MG63 (cell line): ENCODE measurements at regions not wholly inside any gene's neighbourhood (a gene's known extent, or its start where the extent isn't known, plus 50 kb on each side); places are given as distances from the start of the nearest gene placed in this dataset.
"Not testable (repeated sequence)": the region's sequence is repeated elsewhere in the genome, so short reads cannot be mapped to it uniquely, and the experiment has no call there.

Experiments used
- DNase-seq: peaks from one replicate; pipeline ENCODE4 v3.0.0-alpha.2; 2020
- H3K27me3 ChIP-seq: fragments of 250-450 bp; sonication (Bioruptor Pico); 2 replicates; pipeline ENCODE4 v1.5.1; 2020; ENCODE audit warnings: mild to moderate bottlenecking, moderate library complexity
- H3K36me3 ChIP-seq: fragments of 250-450 bp; sonication (Bioruptor Pico); 2 replicates; pipeline ENCODE4 v1.5.1; 2020; ENCODE audit warnings: mild to moderate bottlenecking, moderate library complexity
- H3K4me3 ChIP-seq: fragments of 250-450 bp; sonication (Bioruptor Pico); 2 replicates; pipeline ENCODE4 v1.5.1; 2020; ENCODE audit warnings: mild to moderate bottlenecking, moderate library complexity
- H3K9me3 ChIP-seq: fragments of 250-450 bp; sonication (Bioruptor Pico); 2 replicates; pipeline ENCODE4 v1.5.1; 2020; ENCODE audit warnings: mild to moderate bottlenecking, moderate library complexity

DNA sequence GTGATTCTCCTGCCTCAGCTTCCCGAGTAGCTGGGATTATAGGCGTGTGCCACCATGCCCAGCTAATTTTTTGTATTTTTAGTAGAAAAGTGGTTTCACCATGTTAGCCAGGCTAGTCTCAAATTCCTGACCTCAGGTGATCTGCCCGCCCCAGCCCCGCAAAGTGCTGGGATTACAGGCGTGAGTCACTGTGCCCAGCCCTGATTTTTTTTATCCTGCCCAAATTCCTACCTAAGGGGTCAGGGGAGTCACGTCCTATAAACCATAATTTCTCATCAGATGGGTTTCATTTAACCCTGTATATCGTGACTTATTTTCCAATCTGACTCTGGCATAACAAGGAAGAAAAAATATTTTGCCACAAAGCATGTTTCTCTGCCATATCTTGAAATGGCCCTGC is 300.7 kb upstream of the MAGEB16 start:
- H3K4me3 ChIP-seq, H3K9me3 ChIP-seq, H3K36me3 ChIP-seq, DNase-seq, H3K27me3 ChIP-seq: not testable (repeated sequence)

DNA sequence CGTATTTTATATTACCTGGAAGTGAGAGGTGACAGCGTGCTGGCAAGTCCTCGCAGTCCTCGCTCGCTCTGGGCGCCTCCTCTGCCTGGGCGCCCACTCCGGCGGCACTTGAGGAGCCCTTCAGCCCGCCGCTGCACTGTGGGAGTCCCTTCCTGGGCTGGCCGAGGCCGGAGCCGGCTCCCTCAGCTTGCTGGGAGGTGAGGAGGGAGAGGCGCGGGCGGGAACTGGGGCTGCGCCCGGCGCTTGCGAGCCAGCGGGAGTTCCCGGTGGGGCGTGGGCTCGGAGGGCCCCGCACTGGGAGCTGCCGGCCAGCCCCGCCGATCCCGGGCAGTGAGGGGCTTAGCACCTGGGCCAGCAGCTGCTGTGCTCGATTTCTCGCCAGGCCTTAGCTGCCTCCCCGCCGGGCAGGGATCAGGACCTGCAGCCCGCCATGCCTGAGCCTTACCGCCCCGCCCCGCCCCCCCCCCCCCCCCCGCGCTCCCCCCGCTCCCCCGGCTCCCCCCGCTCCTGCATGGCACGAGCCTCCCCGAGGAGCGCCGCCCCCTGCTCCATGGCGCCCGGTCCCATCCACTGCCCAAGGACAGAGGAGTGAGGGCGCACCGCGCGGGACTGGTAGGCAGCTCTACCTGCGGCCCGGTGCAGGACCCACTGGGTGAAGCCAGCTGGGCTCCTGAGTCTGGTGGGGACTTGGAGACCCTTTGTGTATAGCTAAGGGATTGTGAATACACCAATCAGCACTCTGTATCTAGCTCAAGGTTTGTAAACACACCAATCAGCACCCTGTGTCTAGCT is 298.9 kb upstream of the MAGEB16 start:
- no peak for DNase-seq
- Histone ChIP-seq H3K9me3 (no peaks in the 10 kb centered on the region), H3K27me3 (no peaks in the 10 kb centered on the region), H3K4me3 (no peak overlapping the region), H3K36me3 (no peaks in the 10 kb centered on the region)

DNA sequence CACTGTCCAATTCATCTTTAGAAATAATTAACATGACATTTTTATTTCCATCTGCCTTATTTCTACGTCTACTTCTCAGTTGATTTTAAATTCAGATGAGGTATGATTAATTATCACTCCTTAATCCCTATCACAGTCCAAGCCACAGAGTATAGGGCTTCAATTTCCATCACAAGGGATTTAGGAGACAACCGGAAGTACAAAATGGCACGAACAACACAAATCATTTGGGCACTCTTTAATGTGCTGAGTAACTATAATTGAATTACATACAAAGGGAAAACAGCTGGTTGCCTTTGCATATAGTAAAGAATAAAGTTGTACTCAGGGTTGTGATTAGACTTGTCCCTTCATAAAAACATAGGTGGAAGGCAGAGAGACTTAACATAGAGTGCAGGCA is 290.4 kb upstream of the MAGEB16 start:
- no peaks in the 10 kb centered on the region for H3K27me3 ChIP-seq
- no peak for DNase-seq
- no peak overlapping the region for H3K4me3 ChIP-seq
- H3K9me3 ChIP-seq, result no peaks in the 10 kb centered on the region
- H3K36me3 ChIP-seq, result no peaks in the 10 kb centered on the region

DNA sequence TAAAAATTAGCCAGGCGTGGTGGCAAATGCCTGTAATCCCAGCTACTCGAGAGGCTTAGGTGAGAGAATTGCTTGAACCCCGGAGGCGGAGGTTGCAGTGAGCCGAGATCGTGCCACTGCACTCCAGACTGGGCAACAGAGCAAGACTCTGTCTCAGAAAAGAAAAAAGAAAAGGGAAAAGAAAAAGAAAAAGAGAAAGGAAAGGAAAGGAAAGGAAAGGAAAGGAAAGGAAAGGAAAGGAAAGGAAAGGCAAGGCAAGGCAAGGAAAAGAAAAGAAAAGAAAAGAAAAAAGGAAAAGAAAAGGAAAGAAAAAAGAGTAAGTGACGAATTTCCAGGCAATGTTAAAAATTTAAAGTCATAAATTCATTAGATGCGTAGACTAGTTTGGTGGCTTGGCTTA is 250.1 kb upstream of the MAGEB16 start:
- not testable (repeated sequence) for DNase-seq, H3K9me3 ChIP-seq, H3K27me3 ChIP-seq, H3K4me3 ChIP-seq, H3K36me3 ChIP-seq

DNA sequence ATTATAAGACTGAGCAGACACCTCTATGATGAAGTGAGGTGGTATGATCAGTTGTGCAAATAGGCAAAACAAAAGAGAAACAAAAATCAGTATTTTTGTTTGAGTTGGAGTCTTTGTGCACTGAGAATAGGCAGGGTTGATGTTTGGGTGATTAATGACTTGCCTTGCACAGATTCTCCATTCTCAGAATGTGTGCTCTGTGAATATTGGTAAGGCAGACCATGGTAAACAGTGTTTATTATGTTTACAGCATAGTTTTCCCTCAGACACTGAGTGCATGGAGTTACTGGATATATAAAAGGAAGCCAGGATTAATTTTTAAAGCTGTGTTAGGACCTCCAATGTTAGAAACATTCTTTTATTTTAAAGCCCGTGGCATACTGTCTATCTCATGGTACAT is 240.2 kb upstream of the MAGEB16 start:
- Histone ChIP-seq H3K36me3 (no peaks in the 10 kb centered on the region), H3K4me3 (no peak overlapping the region), H3K9me3 (no peaks in the 10 kb centered on the region), H3K27me3 (no peaks in the 10 kb centered on the region)
- DNase-seq, result no peak

DNA sequence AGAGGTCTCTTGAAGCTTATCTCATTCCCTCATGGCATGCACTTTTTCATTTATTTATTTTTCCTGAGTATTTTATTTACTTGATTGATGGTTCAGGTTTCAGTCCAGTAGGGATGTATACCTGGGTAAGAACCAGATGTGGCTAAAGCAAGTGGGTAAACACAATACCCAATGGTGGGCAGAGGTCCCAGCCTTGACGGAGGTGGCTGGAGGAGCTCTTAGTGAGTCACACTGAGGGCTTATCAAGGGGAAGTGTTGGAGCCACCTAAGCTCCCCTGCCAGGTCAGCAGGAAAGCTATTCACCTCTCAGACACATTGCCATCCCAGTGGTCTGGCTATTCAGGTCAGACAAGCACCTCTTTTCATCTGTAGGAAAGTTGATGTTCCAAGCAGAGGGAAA is 236.2 kb upstream of the MAGEB16 start:
- Histone ChIP-seq H3K27me3 (no peaks in the 10 kb centered on the region), H3K4me3 (no peak overlapping the region), H3K9me3 (no peaks in the 10 kb centered on the region), H3K36me3 (no peaks in the 10 kb centered on the region)
- DNase-seq, result no peak

DNA sequence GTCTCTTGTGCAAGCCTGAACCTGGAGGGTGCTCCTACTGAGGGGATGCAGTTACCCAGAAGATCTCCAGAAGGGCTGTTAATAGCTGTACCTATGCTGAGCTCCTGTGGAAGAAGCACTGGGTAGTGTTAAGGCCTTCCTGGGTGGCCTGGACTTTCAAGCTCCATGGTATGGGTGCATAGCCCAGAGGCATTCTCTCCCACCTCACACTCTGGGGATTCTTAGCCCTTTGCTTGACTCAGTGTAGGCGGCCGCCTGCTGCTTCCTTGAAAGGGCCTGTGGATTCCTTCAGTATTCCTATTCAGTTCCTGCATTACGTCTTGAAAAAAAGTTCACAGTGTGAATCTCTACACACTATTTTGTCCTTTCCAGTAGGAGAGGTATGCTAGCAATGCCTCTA is 235.7 kb upstream of the MAGEB16 start:
- DNase-seq, result no peak
- Histone ChIP-seq H3K36me3 (no peaks in the 10 kb centered on the region), H3K4me3 (no peak overlapping the region), H3K9me3 (no peaks in the 10 kb centered on the region), H3K27me3 (no peaks in the 10 kb centered on the region)

DNA sequence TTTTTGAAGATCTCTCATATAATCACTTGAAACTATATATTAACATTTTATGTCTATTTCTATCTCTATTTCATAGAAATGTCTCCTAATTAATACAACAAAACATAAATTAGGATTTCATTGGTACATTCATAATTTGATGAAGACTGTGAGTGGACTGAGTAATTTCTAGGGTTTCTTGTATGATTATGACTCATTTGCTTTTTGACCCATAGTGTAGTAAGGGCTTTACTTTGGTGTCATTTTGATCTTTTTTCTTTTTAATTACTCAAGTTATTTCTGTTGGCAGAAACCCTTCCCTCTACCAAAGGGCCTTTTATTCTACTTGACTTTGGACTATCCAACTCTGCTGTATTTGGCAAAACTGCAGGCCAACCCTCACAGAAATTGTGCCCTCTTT is 207.9 kb upstream of the MAGEB16 start:
- DNase-seq, result no peak
- Histone ChIP-seq H3K9me3 (no peaks in the 10 kb centered on the region), H3K36me3 (no peaks in the 10 kb centered on the region), H3K27me3 (no peaks in the 10 kb centered on the region), H3K4me3 (no peak overlapping the region)

DNA sequence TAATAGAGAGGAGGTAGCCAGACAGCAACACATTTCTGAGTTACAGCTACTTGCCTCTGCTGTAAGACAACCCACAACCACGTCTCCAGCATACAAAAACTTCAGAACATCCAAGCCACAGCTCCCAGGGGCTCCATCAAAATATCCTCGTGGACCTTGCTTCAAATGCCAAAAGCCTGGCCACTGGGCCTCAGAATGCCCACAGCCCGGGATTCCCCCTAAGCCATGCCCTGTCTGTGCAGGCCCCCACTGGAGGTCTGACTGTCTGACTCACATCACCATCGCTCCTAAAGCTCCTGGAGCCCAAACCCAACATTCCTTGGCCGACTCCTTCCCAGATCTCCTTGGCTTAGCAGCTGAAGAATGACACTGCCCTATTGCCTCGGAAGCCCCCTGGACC is 186.6 kb upstream of the MAGEB16 start:
- not testable (repeated sequence) for H3K9me3 ChIP-seq, H3K4me3 ChIP-seq, DNase-seq, H3K36me3 ChIP-seq, H3K27me3 ChIP-seq

DNA sequence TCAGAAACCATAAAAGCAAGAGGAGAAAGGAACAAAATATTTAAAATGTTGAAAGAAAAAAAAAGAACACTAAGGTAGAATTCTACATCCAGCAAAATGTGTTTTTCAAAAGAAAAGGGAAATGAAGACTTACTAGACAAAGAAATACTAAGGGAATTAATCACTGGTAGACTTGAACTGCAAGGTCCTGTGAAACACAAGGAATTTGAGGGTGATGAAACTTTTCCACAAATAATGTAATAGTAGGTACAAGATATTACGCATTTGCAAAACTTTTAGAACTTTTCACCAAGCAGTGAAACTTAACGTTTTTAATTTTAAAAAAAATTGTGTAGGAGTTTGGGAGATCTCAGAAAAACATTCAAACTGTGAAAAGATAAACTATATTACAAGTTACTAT is 180.3 kb upstream of the MAGEB16 start:
- no peaks in the 10 kb centered on the region for H3K36me3 ChIP-seq
- no peaks in the 10 kb centered on the region for H3K27me3 ChIP-seq
- no peak for DNase-seq
- H3K9me3 ChIP-seq, result no peaks in the 10 kb centered on the region
- no peak overlapping the region for H3K4me3 ChIP-seq

DNA sequence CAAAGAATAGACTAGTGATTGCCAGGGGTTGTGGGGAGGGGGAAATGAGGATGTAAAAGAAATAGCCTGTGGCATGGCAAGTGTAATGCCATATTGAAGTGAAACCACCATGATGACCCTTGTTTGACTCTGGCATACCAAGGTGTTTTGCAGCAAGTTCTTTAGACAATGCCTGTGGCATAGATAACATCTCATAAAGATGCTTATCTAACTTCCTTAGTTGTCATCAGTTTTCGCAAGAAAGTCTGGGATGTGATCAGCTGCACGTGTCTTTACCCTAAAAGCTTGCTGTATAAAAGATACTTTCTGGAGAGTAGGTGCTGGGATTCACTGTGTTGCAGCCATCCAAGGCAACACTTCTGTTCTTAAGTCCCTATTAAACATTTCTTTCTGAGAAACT is 176.1 kb upstream of the MAGEB16 start:
- H3K4me3 ChIP-seq, result no peak overlapping the region
- no peaks in the 10 kb centered on the region for H3K27me3 ChIP-seq
- no peak for DNase-seq
- no peaks in the 10 kb centered on the region for H3K9me3 ChIP-seq
- no peaks in the 10 kb centered on the region for H3K36me3 ChIP-seq

DNA sequence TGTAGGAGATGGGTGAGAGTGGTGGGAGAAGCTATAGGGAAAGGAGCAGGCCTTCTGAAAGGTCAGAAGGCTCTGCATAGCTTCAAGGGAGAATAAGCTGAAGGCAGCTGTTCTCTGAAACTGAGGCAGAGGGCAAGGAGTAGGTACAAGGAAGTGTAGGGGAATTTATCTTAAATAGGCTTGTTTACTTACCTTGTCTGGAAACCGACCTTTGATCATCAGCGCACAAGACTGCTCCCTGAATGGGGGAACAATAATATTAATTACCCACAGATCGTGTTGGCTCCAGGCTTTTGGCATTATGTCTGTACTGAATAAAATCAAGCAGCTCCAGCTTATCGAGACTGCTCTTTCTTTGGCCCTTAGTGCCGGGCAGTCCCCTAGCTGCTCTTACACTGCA is 175.5 kb upstream of the MAGEB16 start:
- Histone ChIP-seq H3K4me3 (no peak overlapping the region), H3K36me3 (no peaks in the 10 kb centered on the region), H3K9me3 (no peaks in the 10 kb centered on the region), H3K27me3 (no peaks in the 10 kb centered on the region)
- DNase-seq, result no peak

DNA sequence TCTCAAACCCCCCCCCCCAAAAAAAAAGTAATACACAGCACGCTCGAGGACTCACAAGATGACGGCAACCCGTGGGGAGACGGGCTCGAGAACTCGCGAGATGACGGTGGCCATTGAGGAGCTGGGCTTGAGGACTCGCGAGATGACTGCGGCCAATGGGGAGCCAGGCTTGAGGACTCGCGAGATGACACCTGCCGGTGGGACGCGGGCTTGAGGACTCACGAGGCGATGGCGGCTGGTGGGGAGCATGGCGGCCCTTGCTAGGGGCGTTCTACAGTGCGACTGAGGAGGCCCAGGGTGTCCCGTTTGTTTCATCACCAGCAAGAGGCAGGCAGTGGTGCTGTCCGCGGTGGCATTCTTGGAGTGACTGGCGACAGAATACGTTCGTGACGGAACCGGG is 172.4 kb upstream of the MAGEB16 start:
- no peaks in the 10 kb centered on the region for H3K36me3 ChIP-seq
- no peak for DNase-seq

DNA sequence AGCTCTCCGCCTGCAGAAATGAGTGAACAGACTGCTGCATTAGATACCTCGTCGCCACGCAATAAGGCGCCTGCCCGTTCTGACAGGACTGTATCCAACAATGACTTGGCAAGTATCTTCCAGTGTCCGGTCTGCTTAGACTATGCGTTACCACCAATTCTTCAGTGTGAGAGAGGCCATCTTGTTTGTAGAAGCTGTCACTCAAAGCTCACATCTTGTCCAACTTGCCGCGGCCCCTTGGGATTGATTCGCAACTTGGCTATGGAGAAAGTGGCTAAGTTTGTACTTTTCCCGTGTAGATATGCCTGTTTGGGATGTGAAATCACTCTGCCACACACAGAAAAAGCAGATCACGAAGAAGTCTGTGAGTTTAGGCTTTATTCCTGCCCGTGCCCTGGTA is 172.0 kb upstream of the MAGEB16 start:
- Histone ChIP-seq H3K4me3 (no peak overlapping the region), H3K27me3 (no peaks in the 10 kb centered on the region), H3K9me3 (no peaks in the 10 kb centered on the region), H3K36me3 (no peaks in the 10 kb centered on the region)
- DNase-seq, result no peak

More for the DNA sequence above, 172.4 kb upstream of the MAGEB16 start:
- Histone ChIP-seq H3K27me3 (no peaks in the 10 kb centered on the region), H3K4me3 (no peak overlapping the region), H3K9me3 (no peaks in the 10 kb centered on the region)

DNA sequence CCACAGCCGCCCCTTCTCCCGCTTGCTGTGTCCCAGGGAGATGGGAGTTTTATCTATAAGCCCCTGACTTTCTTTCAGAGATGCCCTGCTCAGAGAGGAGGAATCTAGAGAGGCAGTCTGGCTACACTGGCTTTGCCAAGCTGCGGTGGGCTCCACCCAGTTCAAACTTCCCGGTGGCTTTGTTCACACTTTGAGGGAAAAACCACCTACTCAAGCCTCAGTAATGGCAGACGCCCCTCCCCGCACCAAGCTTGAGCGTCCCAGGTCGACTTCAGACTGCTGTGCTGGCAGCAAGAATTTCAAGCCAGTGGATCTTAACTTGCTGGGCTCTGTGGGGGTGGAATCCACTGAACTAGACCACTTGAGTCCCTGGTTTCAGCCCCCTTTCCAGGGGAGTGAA is 162.2 kb upstream of the MAGEB16 start:
- H3K36me3 ChIP-seq, H3K9me3 ChIP-seq, DNase-seq, H3K4me3 ChIP-seq, H3K27me3 ChIP-seq: not testable (repeated sequence)

DNA sequence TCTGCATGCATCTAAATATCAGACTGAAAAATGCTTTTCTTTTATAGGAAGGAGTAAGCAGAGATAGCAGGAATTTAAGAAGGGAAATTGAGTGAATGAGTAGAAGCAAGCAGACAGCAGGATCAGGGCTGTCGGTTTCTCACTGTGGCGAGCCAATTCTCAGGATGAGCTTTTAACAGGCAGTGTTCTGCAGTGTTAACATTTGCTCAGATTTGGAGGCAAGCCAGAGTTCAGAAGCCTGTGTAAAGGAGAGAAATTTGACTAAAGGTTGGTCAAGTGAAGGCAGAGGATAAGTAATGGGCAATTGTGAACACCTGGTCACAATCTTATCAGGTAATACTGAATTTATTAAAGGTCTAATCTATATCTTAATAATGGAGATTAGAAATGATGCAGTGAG is 133.3 kb upstream of the MAGEB16 start:
- H3K27me3 ChIP-seq, result no peaks in the 10 kb centered on the region
- H3K36me3 ChIP-seq, result no peaks in the 10 kb centered on the region
- DNase-seq, result no peak
- H3K4me3 ChIP-seq, result no peak overlapping the region
- H3K9me3 ChIP-seq, result no peaks in the 10 kb centered on the region

DNA sequence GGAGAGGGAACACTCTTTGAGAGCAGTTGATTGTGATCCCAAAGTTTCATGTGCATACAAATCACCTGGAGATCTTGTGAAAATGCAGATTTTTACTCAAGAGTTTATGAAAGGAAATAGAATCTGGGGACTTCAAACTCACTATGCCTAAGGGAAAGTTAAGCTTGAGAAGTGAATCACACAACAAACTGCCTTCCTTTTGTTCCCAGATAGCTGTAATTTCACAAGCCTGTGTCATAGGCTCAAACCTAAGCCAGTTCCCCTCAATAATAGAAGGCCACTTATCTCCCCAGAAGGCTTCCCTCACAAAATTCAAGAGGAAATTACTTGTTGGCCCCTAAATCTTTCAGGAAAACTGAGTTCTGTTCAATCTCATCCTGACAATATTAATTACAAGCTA is 132.8 kb upstream of the MAGEB16 start:
- no peaks in the 10 kb centered on the region for H3K9me3 ChIP-seq
- H3K4me3 ChIP-seq, result no peak overlapping the region
- no peaks in the 10 kb centered on the region for H3K36me3 ChIP-seq
- no peak for DNase-seq
- H3K27me3 ChIP-seq, result no peaks in the 10 kb centered on the region

DNA sequence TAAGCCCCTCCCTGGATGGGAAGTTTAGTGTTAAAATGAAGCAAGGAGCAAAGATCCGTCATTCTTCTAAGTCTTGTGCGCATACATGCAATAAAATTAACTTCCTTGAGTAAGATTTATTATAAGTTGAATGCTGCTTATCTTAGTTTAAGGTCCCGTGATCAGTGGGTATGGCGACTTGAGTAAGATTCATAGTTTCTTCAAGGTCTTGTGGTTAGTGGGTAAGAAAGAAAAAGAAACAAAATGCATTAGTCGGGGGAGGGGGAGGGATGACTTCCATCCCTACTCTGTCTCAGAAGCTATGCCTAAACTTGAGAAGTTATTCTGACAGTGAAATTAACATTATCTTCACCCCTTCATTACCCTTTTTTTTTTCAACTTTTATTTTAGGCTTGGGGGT is 127.3 kb upstream of the MAGEB16 start:
- Histone ChIP-seq H3K27me3 (no peaks in the 10 kb centered on the region), H3K9me3 (no peaks in the 10 kb centered on the region), H3K4me3 (no peak overlapping the region), H3K36me3 (no peaks in the 10 kb centered on the region)
- no peak for DNase-seq

DNA sequence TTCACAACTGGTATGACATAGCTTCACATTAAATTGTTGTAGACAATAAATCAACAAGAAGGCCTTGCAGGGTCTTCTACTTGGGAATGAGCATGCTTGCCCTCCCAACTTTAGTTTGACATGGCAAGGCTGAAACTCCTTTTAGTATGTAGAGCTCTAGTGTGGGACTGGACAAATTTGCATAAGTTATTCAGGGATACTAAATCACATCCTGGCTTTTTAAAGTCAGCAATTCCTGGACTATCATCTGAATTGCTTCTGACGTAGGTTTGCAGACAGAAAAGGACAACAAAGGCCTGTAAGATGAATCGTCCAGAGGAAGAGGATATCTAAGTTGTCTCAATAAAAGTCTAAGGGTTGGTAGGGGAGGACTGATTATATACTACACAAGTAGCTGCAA is 123.0 kb upstream of the MAGEB16 start:
- H3K4me3 ChIP-seq, result no peak overlapping the region
- no peaks in the 10 kb centered on the region for H3K9me3 ChIP-seq
- H3K36me3 ChIP-seq, result no peaks in the 10 kb centered on the region
- DNase-seq, result no peak
- H3K27me3 ChIP-seq, result no peaks in the 10 kb centered on the region
